Uterus (tissue), 3 donors: ENCODE measurements at regions not wholly inside any gene's neighbourhood (a gene's known extent, or its start where the extent isn't known, plus 50 kb on each side); places are given as distances from the start of the nearest gene placed in this dataset.
"Not testable (repeated sequence)": the region's sequence is repeated elsewhere in the genome, so short reads cannot be mapped to it uniquely, and the experiment has no call there.

Experiments used
- DNase-seq, 2 donors: peaks; one replicate each; pipeline ENCODE4 v3.0.0-alpha.2; 2019 to 2020
- H3K27ac ChIP-seq, 2 donors: fragments of 200-600 bp; sonication (generic); 1 replicate in 1 of 2; 2 replicates in 1 of 2; pipeline ENCODE4 v1.5.1; 2016 to 2018
- H3K27me3 ChIP-seq, 2 donors: fragments of 200-600 bp; sonication (generic); one replicate each; pipeline ENCODE4 v1.5.1; 2018 to 2019; ENCODE audit warnings: control low read depth in 1 of 2
- H3K36me3 ChIP-seq, 2 donors: fragments of 200-600 bp; sonication (generic); one replicate each; pipeline ENCODE4 v1.5.1; 2019; ENCODE audit warnings: control low read depth in 1 of 2
- H3K4me1 ChIP-seq, 2 donors: fragments of 200-600 bp; sonication (generic); one replicate each; pipeline ENCODE4 v1.5.1; 2018 to 2019; ENCODE audit warnings: control low read depth in 1 of 2
- H3K4me3 ChIP-seq, 2 donors: fragments of 200-600 bp; sonication (generic); 1 replicate in 1 of 2; 2 replicates in 1 of 2; pipeline ENCODE4 v1.5.1; 2018 to 2019; ENCODE audit warnings: mild to moderate bottlenecking in 1 of 2
- H3K9me3 ChIP-seq, 2 donors: fragments of 200-600 bp; sonication (generic); one replicate each; pipeline ENCODE4 v1.5.1; 2019; ENCODE audit warnings: control low read depth in 1 of 2
- POLR2A ChIP-seq, 2 donors: fragments of 450-650 bp; IDR thresholded peaks; one replicate each; pipeline ENCODE4 v1.6.1; 2016; ENCODE audit warnings: antibody characterized with exemption in 2 of 2, mild to moderate bottlenecking in 1 of 2, moderate library complexity in 1 of 2
- intact Hi-C: fragments of 100-400 bp; cut with DNase I; formaldehyde crosslinking; loops from one replicate; pipeline ENCODE4 v1.15.1; 2023; ENCODE audit warnings: low total_unique reads
- TF ChIP-seq, protein P1 (sequence below), 4 experiments: fragments of 200-600 bp in 2 of 4; fragments of 450-650 bp in 2 of 4; sonication (generic) in 2 of 4; IDR thresholded peaks; one replicate each; pipeline ENCODE4 v1.5.1; 2016 to 2019; ENCODE audit warnings: antibody characterized with exemption in 4 of 4, mild to moderate bottlenecking in 2 of 4, moderate library complexity in 1 of 4
- donor health status: DM: yes; HTN: yes; CAD: no.

DNA sequence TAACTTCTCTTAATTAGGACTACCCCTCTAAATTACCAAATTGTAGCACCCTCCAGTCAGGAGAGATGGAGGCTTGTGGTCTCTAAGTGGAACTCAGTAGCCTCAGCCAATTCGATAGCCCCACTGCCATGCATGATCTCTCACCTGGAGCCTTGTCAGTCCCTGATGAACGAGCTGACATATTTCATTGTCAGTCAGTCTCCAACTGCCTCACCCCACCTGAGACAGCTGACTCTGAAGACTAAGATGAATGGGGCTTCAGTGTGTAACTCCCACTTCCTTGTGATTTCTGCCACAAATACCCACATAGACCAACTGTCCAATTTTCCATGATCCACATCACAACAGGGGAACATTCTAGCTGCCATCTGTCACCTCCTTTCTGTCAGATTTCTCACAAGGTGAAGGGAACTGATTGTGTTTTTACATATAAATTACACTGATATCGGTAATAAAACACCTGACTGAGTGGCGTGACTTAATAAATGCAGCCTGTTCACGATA is 206.5 kb downstream of the FAM181B start:
- TF ChIP-seq, protein P1, sequence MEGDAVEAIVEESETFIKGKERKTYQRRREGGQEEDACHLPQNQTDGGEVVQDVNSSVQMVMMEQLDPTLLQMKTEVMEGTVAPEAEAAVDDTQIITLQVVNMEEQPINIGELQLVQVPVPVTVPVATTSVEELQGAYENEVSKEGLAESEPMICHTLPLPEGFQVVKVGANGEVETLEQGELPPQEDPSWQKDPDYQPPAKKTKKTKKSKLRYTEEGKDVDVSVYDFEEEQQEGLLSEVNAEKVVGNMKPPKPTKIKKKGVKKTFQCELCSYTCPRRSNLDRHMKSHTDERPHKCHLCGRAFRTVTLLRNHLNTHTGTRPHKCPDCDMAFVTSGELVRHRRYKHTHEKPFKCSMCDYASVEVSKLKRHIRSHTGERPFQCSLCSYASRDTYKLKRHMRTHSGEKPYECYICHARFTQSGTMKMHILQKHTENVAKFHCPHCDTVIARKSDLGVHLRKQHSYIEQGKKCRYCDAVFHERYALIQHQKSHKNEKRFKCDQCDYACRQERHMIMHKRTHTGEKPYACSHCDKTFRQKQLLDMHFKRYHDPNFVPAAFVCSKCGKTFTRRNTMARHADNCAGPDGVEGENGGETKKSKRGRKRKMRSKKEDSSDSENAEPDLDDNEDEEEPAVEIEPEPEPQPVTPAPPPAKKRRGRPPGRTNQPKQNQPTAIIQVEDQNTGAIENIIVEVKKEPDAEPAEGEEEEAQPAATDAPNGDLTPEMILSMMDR (IDR thresholded peaks at IDR 0.05), result no peak
- no peak for TF ChIP-seq POLR2A (IDR thresholded peaks at IDR 0.05)
- Histone ChIP-seq H3K27me3 (no peaks in the 10 kb centered on the region), H3K9me3 (no peaks in the 10 kb centered on the region), H3K4me1 (no peaks in the 10 kb centered on the region), H3K4me3 (no peak overlapping the region), H3K36me3 (no peaks in the 10 kb centered on the region), H3K27ac (no peak overlapping the region)
- DNase-seq, result no peak
- intact Hi-C loops, result no loop called here

DNA sequence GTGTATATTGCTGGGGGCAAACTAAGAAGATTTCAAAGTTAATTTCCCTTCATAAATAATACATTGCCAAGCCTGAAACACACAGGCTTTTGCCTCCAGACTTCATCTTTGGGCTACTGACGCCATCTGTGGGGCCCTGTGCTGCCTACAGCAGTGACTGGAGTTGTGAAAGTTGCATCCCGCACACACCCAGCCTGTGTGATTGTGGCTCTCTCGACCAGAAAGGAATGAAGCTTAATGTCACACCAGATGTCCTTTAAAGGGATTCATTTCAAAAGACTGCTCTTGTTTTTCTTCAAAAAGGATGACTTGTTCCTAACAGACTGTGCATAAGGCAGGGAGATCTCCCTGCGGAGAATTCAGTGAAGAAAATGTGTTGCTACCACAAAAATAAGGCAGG is 210.5 kb downstream of the FAM181B start:
- Histone ChIP-seq H3K4me3 (no peak overlapping the region), H3K4me1 (no peaks in the 10 kb centered on the region), H3K36me3 (no peaks in the 10 kb centered on the region), H3K9me3 (no peaks in the 10 kb centered on the region), H3K27ac (no peak overlapping the region), H3K27me3 (no peaks in the 10 kb centered on the region)
- no peak for TF ChIP-seq POLR2A (IDR thresholded peaks at IDR 0.05)
- TF ChIP-seq, protein P1 (IDR thresholded peaks at IDR 0.05), result peak in 1 of 4 experiments; percentile 29
- peak in 1 of 2 donors; percentile 18 for DNase-seq
- intact Hi-C loops, result no loop called here

DNA sequence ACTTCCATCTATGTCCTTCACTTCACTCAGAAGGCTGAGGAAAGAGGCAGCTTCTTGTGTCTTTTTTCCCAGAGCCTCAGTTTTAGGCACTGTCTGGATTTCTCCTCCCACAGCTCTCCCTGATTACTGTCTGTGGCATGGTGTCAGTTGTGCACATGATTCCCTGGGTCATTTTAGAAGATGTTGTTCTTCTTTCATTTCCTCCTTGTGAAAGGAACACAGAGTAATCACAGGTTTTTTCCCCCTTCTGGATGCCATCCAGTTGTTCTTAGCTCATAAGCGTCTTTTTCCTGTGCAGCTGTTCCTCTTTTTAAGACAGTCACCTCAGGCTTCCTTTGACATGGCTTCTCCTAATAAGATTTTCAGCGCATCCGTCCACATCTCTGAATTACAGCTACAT is 212.2 kb downstream of the FAM181B start:
- Histone ChIP-seq H3K9me3 (no peaks in the 10 kb centered on the region), H3K4me3 (no peak overlapping the region), H3K36me3 (no peaks in the 10 kb centered on the region), H3K27me3 (no peaks in the 10 kb centered on the region), H3K4me1 (no peaks in the 10 kb centered on the region), H3K27ac (no peak overlapping the region)
- TF ChIP-seq, protein P1 (IDR thresholded peaks at IDR 0.05), result no peak
- TF ChIP-seq POLR2A (IDR thresholded peaks at IDR 0.05), result no peak
- DNase-seq, result no peak
- intact Hi-C loops, result no loop called here

DNA sequence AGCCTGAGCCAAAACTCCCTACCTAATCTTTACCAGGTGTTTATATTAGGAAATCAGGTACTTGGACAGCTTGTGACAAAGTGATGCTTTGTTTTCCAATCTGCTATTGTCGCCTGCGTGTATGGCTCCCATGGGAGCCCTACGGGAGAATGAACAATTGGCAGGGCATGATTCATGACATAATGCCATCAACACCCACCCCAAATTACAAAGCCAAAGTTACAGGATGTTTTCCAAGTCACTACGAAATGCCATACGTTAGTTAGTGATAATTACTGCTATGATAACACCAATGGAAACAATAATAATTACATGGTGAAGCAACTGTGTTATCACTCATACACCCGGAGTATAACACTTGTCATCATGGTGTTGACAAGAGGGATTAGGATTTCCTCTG is 226.4 kb downstream of the FAM181B start:
- Histone ChIP-seq H3K36me3 (no peaks in the 10 kb centered on the region), H3K4me3 (no peak overlapping the region), H3K9me3 (no peaks in the 10 kb centered on the region), H3K4me1 (no peaks in the 10 kb centered on the region), H3K27me3 (no peaks in the 10 kb centered on the region), H3K27ac (no peak overlapping the region)
- TF ChIP-seq, protein P1 (IDR thresholded peaks at IDR 0.05), result no peak
- TF ChIP-seq POLR2A (IDR thresholded peaks at IDR 0.05), result no peak
- DNase-seq, result no peak
- intact Hi-C loops, result no loop called here

DNA sequence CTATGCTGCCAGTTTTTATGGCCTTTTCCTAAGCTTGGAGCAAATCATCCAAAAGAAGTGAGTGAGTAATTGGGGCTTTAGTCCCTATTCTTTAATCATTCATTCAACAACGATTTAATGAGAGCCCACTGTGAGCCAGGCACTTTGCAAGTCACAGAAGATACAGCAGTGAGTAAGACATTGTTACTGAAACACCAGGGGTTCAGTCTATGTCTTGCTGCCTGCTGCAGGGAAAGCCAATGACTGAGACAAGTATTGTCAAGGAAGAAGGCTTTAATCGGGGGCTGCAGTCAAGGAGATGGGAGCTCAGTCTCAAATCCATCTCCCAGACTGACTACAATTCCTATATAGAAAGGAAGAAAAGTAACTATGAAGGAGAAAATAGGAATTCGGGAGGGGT is 228.3 kb downstream of the FAM181B start:
- Histone ChIP-seq H3K27ac (no peak overlapping the region), H3K9me3 (no peaks in the 10 kb centered on the region), H3K4me3 (no peak overlapping the region), H3K27me3 (no peaks in the 10 kb centered on the region), H3K36me3 (no peaks in the 10 kb centered on the region), H3K4me1 (no peaks in the 10 kb centered on the region)
- intact Hi-C loops, result no loop called here
- no peak for DNase-seq
- TF ChIP-seq, protein P1 (IDR thresholded peaks at IDR 0.05), result no peak
- TF ChIP-seq POLR2A (IDR thresholded peaks at IDR 0.05), result no peak

DNA sequence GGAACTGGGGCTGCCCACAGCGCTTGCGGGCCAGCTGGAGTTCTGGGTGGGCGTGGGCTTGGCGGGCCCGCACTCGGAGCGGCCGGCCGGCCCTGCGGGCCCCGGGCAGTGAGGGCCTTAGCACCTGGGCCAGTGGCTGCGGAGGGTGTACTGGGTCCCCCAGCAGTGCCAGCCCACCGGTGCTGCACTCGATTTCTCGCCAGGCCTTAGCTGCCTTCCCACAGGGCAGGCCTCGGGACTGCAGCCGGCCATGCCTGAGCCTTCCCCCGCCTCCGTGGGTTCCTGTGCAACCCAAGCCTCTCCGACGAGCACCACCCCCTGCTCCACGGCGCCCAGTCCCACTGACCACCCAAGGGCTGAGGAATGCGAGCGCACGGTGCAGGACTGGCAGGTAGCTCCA is 232.5 kb downstream of the FAM181B start:
- H3K27me3 ChIP-seq, H3K4me1 ChIP-seq, H3K4me3 ChIP-seq, H3K9me3 ChIP-seq, H3K36me3 ChIP-seq, DNase-seq, H3K27ac ChIP-seq, intact Hi-C loops: not testable (repeated sequence)
